GM18511 (cell line): ENCODE measurements at regions not wholly inside any gene's neighbourhood (a gene's known extent, or its start where the extent isn't known, plus 50 kb on each side); places are given as distances from the start of the nearest gene placed in this dataset.
A peak's percentile ranks its signal among the peaks of the same experiment; 100 is the strongest.
"Not testable (repeated sequence)": the region's sequence is repeated elsewhere in the genome, so short reads cannot be mapped to it uniquely, and the experiment has no call there.

Experiments
- ATAC-seq: cut with Tn5 transposase; IDR thresholded peaks from one replicate; pipeline ENCODE4 v1.9.1; 2021; ENCODE audit warnings: mild to moderate bottlenecking, moderate library complexity; ENCODE audit not compliant: unreplicated experiment

DNA sequence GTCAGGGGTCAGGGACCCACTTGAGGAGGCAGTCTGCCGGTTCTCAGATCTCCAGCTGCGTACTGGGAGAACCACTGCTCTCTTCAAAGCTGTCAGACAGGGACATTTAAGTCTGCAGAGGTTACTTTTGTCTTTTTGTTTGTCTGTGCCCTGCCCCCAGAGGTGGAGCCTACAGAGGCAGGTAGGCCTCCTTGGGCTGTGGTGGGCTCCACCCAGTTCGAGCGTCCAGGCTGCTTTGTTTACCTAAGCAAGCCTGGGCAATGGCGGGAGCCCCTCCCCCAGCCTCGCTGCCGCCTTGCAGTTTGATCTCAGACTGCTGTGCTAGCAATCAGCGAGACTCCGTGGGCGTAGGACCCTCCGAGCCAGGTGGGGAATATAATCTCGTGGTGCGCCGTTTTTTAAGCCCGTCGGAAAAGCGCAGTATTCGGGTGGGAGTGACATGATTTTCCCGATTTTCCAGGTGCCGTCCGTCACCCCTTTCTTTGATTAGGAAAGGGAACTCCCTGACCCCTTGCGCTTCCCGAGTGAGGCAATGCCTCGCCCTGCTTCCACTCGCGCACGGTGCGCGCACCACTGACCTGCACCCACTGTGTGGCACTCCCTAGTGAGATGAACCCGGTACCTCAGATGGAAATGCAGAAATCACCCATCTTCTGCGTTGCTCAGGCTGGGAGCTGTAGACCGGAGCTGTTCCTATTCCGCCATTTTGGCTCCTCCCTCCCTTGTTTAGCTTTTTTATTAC lies 268.6 kb upstream of the SATB1 start:
- ATAC-seq, result not testable (repeated sequence)

DNA sequence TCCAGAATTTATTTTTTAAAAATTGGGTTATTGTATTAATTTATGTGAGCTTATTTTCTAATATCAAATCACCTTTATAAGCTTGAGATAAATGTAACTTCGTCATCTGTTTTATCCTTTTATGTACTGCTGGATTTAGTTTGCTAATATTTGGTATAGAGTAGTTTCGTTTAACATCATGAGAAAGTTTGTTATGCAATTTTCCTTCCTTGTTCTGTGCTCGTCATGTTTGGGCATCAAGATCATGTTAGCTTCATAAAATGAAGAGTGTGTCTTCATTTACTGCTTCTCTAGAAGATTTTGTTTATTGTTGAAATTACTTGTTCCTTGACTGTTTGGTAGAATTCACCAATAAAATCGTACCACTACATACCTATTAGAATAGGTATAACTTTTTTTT lies 262.1 kb upstream of the SATB1 start:
- ATAC-seq, result no peak

DNA sequence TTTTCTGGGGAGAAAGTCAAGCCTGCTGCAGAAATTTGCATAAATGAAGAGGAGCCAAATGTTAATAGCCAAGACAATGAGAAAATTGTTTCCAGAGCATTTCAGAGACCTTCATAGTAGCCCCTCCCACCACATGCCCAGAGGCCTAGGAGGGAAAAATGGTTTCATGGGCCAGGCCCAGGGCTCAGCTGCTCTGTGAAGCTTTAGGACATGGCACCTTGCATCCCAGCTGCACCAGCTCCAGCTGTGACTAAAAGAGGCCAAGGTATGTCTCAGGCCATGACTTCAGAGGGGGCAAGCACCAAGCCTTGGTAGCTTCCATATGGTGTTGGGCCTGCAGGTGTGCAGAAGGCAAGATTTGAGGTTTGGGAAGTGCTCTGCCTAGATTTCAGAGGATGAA lies 258.8 kb upstream of the SATB1 start:
- no peak for ATAC-seq

DNA sequence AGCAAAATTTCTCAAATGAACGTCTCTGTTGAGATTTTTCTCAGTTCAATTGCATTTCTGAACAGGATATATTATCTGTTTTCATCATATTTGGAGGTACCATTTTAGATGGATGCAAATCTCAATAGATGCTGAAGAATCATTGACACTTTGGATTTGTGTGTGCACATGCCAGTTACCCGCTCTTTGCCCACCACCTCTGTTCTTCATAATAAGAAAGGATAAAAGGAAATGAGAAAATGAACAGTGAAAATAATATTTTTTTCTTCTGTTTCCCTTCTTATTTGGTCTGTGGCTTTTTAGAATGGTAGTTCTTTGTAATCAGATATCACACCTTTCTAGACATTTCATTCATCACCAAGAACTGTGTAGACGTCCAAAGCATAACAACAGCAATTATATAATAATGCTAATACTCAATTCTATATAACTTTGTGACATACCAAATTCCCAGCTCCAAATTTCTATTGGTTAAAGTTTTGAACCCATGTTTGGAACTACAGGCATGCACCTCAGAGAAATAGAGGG lies 256.7 kb upstream of the SATB1 start:
- ATAC-seq, result no peak

DNA sequence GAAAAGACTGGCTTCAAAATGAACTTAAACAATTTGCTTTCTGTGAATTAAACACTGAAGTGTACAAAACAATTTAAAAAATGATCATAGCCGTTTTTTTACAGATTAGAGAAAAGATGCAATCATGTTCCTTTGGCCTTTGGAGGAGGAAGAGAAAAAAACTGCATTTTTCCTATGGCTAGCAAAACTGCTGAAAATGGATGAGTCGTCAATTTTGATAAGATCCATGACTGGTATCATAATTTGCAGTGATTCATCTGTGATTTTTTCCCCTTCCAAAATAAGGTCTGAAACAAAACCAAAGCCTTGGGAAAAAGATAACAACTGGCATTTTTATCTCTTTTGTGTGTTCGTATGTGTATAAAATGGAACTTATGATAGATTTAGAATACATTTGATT lies 255.6 kb upstream of the SATB1 start:
- no peak for ATAC-seq

DNA sequence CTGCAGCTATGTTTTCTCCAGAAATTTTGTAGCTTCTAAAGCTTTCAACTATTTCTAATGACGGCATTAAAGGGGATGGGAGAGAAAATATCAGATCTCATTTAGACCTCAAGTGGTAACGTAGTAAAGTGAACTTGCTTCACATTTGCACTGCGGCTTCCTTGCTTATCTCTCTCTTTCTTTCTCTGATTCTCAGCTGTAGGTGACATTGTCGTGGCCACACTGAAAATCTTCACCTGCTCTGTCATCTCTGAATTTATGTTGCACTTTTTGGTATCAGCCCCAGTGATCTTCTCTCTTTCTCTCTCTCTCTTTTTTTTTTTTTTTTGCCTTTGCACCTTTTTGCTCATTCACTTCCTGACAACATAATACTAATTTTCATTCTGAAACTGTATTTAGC lies 254.1 kb upstream of the SATB1 start:
- ATAC-seq, result no peak

DNA sequence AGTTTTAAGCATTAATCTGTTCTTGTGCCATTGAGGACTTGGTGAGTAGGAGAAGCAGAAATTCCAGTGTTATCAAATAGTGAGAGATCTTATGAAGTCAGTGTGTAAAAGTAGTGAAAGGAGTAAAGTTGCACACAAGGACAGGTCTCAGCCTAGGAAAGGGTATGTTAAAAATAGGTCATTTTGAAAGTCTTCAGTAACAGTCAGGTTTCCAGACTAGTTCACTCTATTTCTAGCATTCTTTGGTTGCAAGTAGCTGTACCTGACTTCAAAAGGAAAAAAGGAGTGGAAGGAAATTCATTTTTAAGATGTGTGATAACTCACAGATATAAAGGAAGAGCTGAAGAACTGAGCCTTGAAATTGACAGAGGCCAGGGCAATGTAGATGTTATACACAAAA lies 250.1 kb upstream of the SATB1 start:
- ATAC-seq, result no peak

DNA sequence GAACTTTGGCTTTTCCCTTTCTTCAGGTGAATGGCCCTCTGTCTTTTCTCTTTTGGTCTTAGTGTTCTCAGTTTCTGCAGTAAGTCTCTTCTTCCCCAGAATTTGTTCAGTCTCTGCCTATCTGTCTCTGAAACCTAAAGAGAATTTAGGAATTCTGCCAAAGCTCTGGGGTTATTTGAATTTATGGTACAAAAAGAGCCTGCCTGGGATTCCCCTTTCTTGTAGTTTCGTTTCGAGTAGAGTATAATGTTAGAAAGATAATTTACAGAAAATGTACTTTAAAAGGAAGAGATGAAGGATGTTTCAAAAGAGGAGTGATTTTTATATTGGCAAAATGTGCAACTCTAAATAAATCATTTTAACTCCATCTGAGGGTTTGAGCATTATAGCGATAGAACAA lies 247.4 kb upstream of the SATB1 start:
- ATAC-seq, result peak; percentile 65

DNA sequence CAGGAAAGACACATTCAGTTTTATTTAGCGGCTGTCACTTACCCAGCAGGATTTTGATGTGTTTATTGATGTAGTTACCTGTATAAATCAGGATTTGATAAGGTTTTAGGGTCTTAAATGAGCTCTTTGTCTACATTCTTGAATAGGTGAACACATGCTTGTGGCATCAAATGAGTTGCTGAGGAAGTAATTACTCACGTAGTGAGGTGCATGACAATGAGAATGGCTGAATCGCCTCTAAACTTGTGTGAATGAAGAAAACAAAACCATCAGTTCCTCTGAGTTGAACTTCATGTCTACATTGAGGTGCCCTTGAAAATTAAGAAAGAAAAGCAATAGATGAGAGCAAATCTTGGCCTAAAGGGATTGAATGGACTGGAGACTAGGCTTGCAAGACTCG lies 245.6 kb upstream of the SATB1 start:
- no peak for ATAC-seq

DNA sequence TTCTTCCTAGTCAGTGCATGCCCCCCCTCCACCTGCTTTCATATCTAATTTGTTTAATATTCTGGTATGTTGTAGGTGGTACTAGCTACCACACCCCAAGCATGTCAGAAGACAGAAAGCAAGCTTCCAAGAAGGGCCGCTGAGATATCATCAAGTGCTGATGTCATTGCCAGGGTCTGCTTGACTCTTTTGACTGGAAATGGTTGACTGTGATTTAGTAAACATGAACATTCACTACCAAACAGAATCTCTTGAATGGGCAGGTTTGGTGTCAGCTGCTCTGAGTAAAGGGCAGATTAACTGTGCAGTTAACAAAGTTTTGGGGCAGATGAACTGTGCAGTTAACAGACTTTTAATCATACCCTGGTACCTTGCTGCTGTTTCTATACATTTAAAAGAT lies 244.2 kb upstream of the SATB1 start:
- no peak for ATAC-seq

DNA sequence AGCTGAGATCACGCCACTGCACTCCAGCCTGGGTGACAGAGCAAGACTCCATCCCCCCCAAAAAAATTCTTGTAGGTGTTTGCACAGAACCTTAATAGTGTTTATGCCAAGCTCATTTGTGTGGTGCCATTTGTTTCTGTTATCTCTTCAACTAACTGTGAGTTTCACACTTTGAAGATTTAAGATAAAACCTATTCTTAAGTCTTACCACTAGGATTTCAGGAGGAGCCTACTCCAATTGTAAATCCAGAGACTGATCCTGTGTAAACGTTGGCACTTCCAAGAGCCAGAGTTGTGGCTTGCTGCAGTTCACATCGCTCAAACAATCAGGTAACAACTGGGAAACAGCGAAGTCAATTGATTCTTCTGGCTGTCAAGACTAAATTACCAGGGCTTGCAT lies 242.4 kb upstream of the SATB1 start:
- no peak for ATAC-seq

DNA sequence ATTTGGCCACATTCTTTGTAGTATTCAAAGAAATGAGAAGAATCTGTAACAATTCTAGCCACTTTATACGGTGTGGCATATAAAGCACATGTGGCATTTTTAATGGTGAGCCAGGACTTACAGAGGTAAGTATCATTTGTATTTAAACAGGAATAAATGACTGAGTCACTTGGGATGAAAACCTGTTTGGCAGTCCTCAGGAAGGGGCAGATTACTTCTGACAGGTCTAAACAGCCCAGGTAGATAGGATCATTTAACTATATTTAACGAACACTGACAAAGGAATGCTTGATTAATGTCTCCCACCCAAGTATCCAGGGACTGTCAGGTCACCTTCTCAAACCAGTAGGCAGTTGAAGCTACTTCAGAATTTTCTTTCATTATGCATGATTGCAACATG lies 241.5 kb upstream of the SATB1 start:
- no peak for ATAC-seq

DNA sequence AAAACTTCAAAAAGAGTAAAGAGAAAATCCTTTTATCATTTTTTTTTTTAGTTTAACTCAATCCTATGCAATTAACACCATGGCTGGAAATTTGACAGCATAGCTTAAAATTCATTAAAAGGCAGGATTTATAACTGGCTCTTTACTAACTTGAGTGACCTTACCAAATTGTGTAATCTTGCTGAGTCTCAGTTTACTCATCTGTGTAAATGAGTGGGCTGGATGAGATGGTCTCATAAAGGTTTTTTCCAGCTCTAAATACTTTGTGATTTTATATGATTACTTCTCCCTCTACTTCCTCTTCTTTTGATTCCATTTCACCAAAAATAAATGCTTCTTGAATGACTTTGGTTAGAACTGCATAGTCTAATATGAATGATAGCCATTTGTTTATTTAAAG lies 234.9 kb upstream of the SATB1 start:
- ATAC-seq, result no peak

DNA sequence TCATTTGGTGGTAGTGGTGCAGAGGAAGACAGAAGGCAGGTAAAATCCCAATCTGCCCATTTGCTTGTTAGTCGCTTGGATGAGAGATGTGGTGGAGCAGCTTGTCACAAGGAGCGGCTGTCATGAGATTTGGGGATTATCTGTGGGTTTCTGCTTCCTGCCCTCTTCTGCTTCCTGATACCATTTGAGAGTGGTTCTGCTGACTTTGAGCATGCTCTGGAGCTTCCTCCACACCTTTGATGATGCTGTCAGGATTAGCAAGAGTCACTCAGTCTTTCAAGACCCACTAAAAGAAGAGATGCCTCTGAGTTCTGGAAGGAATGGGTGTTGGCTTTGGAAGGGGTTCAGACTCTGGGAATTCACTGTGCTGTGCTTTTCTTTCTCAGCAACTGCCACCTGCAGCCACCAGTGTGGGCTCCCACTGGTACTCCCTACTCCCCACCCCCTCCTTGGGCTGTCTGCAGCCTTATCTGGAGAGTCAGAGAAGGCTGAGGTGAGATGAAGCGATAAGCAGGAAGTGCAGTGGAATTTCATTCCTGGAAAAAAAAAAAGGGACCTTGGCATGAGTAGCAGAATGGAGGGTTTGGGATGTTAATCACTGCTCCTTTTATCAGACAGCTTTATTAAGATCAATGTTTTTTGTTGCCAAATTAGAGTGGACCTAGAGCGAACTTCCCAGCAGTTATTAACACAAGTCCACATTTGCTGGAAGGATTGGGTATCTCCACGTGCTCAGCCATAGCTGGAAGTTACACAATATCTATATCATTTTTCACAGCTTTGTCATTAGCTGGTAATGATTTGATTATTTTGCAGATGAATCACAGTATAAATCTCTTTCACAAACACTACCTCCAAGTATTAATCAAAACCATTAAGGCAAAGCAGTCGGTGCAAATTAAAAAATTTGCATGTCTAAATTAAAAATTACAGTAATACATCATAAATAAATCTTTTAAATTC lies 233.0 kb upstream of the SATB1 start:
- ATAC-seq, result no peak

DNA sequence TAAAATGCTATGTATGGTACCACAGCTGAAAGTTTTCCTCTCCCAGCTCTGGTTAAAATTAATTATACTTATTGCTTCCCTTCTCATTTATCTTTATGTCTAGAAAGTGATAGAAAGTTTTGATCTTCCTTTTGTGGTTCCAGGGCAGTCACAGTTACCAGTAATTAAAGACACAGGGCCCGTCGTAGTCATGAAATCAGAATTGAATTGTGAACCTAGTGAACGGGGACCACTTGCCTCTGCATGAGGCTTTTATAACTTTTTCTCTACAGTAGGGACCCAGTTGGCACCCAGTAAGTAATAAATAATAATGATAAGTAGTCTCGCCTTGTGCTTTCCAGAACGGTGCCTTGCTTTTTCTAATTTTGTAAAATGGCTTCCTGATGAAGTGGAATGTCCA lies 231.7 kb upstream of the SATB1 start:
- ATAC-seq, result no peak

DNA sequence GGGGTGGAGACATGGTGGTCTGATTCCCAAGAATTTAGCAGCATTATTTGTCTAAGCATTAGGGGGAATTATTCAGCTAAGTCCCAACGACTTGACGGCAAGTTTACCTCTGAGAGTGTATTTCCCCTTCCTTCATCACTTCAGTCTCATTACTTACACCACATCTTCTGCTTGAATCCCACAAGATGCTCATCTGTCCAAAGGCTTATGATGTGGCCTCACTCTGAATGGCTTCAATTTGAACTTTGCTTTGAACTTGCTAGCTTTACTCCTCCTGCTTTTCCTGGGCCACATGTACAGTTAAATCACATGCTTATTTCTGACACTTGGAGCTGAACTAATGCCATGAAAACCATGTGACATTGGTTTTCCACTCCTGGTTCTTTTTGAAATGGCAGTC lies 231.3 kb upstream of the SATB1 start:
- ATAC-seq, result no peak

DNA sequence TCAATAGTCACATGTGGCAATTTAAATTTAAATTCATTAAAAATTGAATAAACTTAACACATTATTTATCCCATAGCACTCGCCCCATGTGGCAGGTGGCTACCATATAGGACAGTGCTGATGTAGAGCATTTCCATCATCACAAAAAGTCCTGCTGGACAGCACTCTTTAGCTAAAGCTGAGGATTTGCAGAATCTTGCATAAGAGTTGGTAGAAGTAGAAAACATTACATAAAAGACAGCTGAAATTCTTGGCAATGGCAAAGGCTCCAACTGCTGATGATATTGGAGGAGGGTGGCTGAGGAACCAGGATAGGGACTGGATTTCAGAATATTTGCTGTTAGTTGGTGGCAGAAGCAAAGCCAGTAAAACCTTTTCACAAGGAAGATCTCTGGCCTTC lies 230.7 kb upstream of the SATB1 start:
- no peak for ATAC-seq

DNA sequence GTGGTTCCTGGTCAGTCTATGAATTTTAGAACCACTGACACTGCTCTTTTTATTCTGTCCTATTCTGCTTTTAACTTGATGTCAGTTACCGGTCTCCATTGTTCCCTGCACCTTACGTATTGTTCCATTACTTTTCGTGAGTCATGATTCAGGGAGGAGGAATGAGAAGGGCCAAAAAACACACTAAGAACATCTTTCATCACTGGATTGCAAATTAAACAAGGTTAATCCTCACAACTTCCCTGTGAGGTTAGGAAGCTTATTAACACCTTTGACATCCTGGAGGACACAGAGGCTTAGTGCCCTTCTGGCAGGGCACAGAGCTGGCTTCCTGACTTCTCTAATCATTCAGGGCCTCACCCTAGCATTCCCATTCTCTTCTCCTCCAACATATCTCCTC lies 227.6 kb upstream of the SATB1 start:
- no peak for ATAC-seq

DNA sequence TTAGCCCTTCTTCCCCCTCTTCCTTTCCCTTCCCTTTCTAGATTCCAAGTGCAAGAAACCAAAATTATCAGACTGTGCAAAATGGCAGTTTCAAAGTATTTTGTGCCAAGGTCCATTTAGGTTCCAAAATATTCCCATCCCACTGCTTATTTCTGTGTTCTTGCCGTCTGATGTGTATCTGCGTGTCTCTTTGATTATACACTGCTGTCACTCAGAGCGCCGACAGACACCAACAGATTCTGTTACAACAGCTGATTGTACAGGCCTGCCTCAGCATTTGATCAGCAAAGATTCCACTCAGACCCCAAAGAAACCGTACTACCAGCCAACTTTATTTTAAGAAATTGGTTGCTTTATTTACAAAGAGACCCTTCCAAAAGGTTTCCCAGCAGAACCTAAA lies 225.6 kb upstream of the SATB1 start:
- ATAC-seq, result no peak

DNA sequence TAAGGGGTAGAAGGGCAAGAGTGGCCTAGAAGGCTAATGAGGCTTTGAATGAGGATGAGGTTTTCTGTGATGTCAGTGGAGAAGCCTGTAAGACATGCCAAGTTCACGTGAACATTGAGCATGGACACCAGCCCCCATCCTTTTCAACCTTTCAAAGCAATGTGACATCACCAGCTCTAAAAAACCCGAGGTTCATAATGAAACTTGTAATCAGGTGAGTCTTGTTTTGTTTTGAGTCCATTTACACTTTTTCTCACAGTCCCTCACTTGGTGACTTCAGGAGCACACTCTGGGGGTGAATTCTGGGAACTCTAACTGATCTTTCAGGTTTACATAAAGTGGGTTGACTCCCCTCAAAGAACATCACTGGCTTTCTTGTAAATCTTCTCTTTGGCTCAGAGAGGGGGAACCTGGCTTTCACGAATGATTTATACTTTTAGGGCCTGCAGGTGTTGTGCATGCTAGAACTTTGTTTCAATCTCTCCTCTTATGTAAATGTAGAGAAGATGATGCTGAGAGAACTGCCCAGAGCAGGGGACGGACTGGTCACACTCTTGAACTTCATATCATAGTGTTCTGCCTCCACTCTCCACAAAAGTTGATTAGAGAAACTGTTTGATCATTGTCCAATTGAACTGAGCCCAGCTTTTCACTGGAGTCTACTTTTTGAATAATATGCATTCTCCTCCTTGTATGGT lies 224.7 kb upstream of the SATB1 start:
- peak; percentile 92 for ATAC-seq

DNA sequence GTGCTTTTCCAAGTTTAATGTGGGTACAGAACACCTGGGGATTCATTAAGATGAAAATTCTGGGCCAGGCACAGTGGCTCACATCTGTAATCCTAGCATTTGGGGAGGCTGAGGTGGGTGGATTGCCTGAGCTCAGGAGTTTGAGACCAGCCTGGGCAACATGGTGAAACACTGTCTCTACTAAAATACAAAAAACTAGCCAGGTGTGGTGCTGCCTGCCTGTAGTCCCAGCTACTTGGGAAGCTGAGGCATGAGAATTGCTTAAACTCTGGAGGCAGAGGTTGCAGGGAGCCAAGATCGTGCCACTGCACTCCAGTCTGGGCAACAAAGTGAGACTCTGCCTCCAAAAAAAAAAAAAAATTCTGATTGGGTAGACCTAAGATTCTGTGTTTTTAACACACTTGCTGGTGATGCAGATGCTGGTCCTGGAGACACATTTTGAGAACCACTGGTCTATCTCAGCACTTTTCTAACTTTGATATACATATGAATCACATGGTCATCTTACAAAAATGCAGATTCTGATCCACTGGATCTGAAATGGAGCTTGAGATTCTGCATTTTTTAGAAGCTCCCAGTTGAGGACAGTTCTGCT lies 223.8 kb upstream of the SATB1 start:
- ATAC-seq, result no peak
